Renal cortical epithelial cell (primary cell): ENCODE measurements at regions not wholly inside any gene's neighbourhood (a gene's known extent, or its start where the extent isn't known, plus 50 kb on each side); places are given as distances from the start of the nearest gene placed in this dataset.

Experiments
- DNase-seq: peaks from one replicate; pipeline ENCODE4 v3.0.0-alpha.2; 2011; ENCODE audit warnings: low read depth

GRCh38 chr13:111893607-111894443 lies 173.1 kb upstream of the SOX1 start:
- DNase-seq, result no peak

GRCh38 chr13:111895896-111896821 lies 170.8 kb upstream of the SOX1 start:
- DNase-seq, result no peak

- DNase-seq, result no peak
These were observed 169.6 kb upstream of the SOX1 start for GRCh38 chr13:111897178-111897845.

- DNase-seq, result no peak
These were observed 169.1 kb upstream of the SOX1 start for GRCh38 chr13:111897846-111898215.

- no peak for DNase-seq
These were observed 167.8 kb upstream of the SOX1 start for GRCh38 chr13:111898956-111899713.

- DNase-seq, result no peak
These were observed 167.1 kb upstream of the SOX1 start for GRCh38 chr13:111899714-111900389.

DNA sequence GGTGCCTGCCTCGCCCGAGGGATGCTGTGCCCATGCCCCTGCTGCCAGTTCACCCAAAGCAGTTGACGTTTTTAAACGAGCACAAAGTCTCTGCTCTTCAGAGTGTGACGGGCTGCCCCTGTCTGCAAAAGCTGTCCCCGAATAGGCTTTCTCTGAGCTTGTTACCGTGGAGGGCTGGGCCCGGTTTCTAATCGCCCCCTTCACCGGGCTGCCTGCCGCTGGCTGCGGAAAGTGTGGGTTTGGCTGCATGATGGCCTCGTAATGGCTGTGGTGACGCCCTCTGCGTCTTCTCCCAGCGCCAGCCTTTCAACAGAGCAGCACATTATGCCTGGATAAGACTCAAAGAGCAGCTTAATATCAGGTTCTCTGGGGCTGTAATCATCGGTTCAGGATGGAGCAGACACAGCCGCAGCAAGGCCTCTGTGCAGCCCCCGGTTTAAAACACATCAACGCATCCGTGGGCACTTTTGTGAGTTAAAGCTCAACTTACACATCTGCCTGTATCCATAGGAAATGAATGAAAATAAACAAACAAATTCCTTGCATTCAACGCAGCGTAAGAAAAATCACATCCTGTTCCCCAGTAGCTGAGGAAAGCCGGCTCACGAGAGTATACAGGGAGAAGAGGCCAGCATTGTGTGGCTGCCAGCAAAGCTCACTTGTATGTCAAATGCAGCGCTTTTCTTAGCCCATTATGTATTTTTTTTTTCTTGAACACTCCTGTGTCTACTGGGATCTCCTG lies 166.4 kb upstream of the SOX1 start:
- no peak for DNase-seq

- DNase-seq, result no peak
These were observed 165.6 kb upstream of the SOX1 start for GRCh38 chr13:111901267-111901915.

- DNase-seq, result no peak
These were observed 164.2 kb upstream of the SOX1 start for GRCh38 chr13:111902726-111903125.

DNA sequence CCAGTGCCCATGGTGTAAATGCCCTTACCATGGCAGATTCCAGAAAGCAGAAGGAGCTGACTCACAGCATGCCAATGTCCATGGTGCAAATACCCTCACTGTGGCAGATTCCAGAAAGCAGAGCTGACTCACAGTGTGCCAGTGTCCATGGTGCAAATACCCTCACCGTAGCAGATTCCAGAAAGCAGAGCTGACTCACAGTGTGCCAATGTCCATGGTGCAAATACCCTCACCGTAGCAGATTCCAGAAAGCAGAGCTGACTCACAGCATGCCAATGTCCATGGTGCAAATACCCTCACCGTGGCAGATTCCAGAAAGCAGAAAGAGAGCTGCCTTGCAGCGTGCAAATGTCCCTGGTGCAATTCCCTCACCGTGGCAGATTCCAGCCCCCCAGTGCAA lies 163.8 kb upstream of the SOX1 start:
- DNase-seq, result no peak

DNA sequence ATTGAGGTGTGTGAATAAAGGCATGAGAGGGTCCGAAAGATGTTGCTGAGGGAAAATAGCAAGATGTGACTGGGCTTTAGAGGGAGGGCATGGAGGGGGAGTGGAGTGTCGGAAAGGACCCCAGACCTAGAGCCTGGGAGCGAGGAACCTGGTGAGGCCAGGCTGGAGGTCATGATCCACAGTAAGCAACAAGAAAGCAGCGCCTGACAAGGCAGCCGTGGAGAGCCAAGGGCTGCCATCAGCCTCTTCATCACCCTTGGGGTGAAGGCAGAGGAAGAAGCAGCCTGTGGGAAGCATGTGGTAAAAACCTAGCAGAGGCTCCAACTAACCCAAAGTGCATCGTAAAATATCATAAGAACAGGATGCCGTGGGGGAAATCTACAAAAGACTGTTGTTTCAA lies 162.8 kb upstream of the SOX1 start:
- DNase-seq, result no peak

DNA sequence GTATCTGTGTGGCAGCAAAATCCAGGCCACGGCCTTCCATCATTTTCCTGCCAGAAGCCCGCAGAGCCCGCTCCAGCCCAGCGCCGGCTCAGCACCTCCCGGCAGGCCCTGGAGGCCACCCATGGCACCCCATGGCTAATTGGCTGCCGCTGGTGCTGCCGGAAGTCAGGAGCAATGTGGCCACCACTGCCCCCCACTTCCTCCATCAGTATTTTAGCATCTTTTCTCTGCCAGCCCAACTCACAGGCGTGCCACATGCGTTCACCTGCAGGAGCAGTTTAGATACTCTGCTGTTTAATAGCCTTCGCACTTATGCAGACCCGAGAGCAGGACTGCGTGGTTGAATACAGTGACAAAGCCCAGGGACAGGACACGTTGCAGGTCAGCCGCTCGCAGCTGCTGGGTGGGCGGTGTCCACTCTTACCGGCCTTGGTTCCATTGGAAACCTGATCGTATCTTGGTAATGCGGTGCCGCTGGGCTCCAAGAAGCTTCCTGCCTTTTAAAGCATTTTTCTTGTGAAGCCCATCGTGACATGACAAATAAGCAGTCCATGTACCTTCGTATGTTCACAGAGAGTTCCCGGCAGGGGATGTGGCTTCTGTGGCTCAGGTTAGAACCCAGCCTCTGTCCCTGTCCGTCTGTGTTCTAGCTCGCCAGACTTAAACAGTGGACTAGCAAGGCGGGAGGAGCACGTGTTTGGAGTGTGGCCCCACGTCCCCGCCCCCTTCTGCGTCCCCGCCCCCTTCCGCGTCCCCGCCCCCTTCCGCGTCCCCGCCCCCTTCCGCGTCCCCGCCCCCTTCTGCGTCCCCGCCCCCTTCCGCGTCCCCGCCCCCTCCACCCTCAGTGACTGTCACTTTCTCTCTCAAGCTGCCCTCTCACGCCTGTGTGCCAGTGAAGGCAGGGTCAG lies 162.0 kb upstream of the SOX1 start:
- DNase-seq, result no peak

DNA sequence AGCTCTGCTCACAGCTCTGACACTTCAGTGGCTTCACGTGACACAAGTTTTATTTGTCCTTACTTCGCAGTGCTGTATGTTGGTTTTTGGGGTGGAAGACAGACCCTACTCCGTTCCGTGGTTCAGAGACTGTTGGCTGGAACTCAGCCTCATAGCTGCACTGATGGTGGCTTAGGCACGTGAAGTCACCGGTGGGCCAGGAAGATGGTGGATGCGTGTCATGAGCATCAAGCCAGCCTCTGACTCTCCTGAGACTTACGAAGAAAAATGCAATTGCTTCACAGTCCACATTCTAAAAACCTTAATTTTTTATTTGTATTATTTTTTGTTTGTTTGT lies 161.4 kb upstream of the SOX1 start:
- DNase-seq, result no peak

DNA sequence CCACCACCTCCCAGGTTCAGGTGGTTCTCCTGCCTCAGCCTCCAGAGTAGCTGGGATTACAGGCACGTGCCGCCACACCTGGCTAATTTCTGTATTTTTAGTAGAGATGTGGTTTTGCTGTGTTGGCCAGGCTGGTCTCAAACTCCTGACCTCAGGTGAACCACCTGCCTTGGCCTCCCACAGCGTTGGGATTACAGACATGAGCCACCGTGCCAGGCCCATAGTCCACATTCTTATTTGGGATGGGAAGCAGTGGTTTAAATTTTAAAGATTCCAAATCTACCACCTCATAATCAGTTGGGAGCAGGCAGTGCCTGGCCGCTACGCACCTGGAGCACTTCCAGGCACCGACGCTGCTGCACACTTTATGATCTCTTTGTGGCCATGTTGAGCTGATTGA lies 160.6 kb upstream of the SOX1 start:
- DNase-seq, result no peak

- no peak for DNase-seq
These were observed 160.1 kb upstream of the SOX1 start for GRCh38 chr13:111906816-111907215.

- DNase-seq, result no peak
These were observed 159.5 kb upstream of the SOX1 start for GRCh38 chr13:111907341-111907880.

- DNase-seq, result no peak
These were observed 158.6 kb upstream of the SOX1 start for GRCh38 chr13:111908361-111908760.

- DNase-seq, result no peak
These were observed 158.0 kb upstream of the SOX1 start for GRCh38 chr13:111908981-111909380.

DNA sequence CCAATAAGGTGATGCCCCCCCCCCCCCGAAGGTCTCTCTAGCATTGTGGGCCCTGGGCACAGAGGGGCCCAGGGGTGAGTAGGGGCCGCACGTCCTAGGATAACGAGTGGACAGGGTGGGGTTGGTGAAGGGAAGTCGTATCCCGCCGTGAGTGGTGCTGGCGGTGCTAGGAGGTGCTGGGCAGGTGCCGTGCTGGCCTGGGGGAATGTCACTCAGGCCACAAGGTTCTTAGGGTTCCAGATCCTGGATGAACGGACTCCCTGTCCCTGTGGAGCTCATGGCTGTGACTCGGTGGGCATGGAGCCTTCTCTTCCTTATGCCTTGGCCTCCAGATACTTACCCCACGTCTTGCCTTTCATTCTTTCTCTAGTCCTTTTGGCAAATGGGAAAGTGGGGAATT lies 157.4 kb upstream of the SOX1 start:
- no peak for DNase-seq
